ENCODE measurements at regions not wholly inside any gene's neighbourhood (a gene's known extent, or its start where the extent isn't known, plus 50 kb on each side); places are given as distances from the start of the nearest gene placed in this dataset.

- TF ChIP-seq REST (IDR thresholded peaks at IDR 0.05; ENCODE audit: insufficient read depth in 1 of 2, low read depth in 2 of 2, low read length in 2 of 2) = no peak
- no peak for TF ChIP-seq FOXP2 (optimal IDR thresholded peaks at IDR 0.05; ENCODE audit: borderline replicate concordance, extremely low read depth, extremely low read length, insufficient read depth)
Measured at GRCh38 chr16:17603626-17604025, 132.9 kb upstream of the XYLT1 start.
